ENCODE measurements at regions not wholly inside any gene's neighbourhood (a gene's known extent, or its start where the extent isn't known, plus 50 kb on each side); places are given as distances from the start of the nearest gene placed in this dataset.
"Not testable (repeated sequence)": the region's sequence is repeated elsewhere in the genome, so short reads cannot be mapped to it uniquely, and the experiment has no call there.

DNA sequence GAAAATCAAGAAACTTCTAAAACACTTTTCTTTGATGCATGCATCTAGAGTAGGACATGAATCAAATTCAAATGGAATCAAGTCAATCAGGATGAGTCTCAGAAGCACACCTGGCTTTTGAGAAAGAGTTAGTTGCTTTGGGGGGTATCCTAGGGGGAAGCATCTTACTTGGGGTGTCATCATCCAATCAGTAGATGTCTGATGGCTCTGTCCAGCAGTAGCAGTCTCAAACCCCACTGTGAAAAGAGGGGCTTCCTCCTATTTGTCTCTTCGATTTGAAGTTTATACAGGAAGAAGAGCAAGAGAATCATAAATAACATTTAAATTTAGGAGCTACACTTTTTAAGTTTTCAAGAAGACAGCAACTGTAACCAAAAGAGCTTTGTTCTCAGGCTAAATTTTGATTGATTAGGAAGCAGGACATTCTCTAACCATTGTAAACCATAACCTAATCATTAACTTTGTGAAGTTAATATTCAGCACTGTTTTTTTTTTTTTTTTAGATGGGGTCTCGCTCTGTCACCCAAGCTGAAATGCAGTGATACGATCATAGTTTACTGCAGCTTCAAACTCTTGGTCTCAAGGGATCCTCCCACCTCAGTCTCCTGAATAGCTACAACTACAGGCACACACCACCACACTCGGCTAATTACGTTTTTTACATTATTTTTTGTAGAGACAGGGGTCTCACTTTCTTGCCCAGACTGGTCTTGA is 614.7 kb downstream of the CSNK1G3 start:
- DNase-seq (ENCODE audit: low spot score): no peak

GRCh38 chr5:124124711-124125229 is 612.8 kb downstream of the CSNK1G3 start:
- no peak for DNase-seq (ENCODE audit: low spot score)

- DNase-seq (ENCODE audit: low spot score): no peak
Measured at GRCh38 chr5:124121198-124121597, 609.2 kb downstream of the CSNK1G3 start.

DNA sequence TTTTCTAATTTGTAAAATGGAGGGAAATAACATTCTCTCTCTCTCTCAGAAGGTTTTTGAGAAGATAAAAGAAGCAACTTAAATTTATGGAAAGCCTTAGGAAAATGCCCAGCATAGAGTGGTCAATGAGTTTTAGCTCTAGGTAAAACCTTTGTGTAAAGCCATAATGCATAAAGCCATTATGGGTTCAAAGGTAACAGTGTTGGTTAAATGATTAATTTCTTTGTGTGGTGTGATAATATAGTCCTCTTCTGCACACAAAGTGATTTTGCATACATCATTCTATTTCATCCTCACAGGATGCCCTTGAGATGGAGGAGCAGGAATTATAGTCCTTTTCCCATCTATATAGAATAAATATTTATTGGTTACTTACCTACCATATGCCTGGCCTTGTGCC is 602.9 kb downstream of the CSNK1G3 start:
- DNase-seq (ENCODE audit: low spot score): no peak

- DNase-seq (ENCODE audit: low spot score): no peak
Measured at GRCh38 chr5:124111886-124112285, 599.9 kb downstream of the CSNK1G3 start.

- DNase-seq (ENCODE audit: low spot score): no peak
Measured at GRCh38 chr5:124110942-124111341, 599.0 kb downstream of the CSNK1G3 start.

- no peak for DNase-seq (ENCODE audit: low spot score)
Measured at GRCh38 chr5:124105326-124105725, 593.3 kb downstream of the CSNK1G3 start.

- no peak for DNase-seq (ENCODE audit: low spot score)
Measured at GRCh38 chr5:124104821-124105220, 592.8 kb downstream of the CSNK1G3 start.

DNA sequence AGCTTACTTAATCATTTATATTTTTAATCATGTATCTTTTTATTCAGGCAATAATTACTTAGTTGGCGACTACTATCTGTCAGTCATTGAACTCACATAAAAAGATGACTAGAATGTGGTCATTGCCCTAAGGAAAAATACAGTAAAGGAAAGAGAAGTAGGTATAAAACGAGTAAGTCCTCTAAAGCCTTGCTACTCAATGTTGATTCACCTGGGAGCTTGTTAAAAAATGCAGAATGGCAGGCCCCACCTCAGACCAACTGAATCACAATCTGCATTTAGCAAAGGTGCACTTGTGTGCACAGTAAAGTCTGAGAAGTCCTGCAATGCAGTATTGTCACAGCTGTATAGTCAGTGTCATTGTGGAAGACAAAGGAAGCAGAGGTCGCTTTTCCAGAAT is 592.4 kb downstream of the CSNK1G3 start:
- DNase-seq (ENCODE audit: low spot score): no peak

GRCh38 chr5:124103671-124104070 is 591.7 kb downstream of the CSNK1G3 start:
- DNase-seq (ENCODE audit: low spot score): no peak

- not testable (repeated sequence) for DNase-seq (ENCODE audit: low spot score)
Measured at GRCh38 chr5:124103056-124103455, 591.1 kb downstream of the CSNK1G3 start.

DNA sequence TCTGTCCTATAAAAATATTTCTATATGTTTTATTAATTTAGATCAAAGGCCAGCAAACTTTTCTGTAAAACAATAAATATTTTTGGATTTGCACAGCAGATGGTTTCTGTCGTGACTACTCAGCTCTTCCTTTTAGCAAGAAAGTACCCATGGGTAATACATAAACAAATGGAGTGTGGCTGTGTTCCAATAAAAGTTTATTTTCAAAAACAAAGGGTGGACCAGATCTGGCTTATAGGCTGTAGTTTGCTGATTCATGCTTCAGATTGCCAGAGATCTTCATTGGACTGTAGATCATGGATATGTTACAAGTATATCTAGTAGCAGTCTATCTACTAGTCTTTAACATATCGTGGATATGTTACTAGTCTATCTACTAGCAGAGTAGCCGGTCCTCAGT is 590.5 kb downstream of the CSNK1G3 start:
- no peak for DNase-seq (ENCODE audit: low spot score)

DNA sequence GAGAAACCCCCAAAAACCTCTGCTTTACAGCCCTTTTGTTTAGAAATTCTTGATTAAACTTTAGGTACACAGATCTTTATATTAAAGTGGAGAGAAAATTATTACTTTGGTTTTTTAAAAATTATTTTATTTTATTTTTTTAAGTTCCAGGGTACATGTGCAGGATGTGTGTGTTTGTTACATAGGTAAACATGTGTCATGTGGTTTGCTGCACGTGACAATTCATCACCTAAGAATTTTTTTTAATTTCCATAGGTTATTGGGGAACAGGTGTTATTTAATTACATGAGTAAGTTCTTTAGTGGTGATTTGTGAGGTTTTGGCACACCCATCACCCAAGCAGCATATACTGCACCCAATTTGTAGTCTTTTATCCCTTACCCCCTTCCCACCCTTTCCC is 581.7 kb downstream of the CSNK1G3 start:
- no peak for DNase-seq (ENCODE audit: low spot score)

DNA sequence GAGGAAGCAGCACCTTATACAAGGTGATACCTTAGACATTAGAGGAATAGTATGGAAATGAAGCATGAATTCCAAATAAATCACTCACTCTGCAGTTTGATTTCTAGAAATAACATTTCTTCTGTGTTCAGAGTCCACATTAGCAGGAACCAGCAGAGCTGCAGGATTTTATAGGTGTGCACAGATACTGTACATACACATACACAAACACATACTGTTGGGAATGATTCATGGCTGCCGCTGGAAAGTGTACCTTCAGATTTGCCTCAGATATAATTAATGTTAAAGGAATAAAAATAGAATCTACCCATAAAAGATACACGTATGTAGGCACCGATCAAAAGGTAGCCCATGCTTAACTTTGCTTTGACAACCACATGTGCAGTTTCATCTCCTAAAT is 578.1 kb downstream of the CSNK1G3 start:
- no peak for DNase-seq (ENCODE audit: low spot score)

GRCh38 chr5:124089578-124089977 is 577.6 kb downstream of the CSNK1G3 start:
- no peak for DNase-seq (ENCODE audit: low spot score)

GRCh38 chr5:124088289-124089032 is 576.5 kb downstream of the CSNK1G3 start:
- no peak for DNase-seq (ENCODE audit: low spot score)

GRCh38 chr5:124087752-124088151 is 575.8 kb downstream of the CSNK1G3 start:
- no peak for DNase-seq (ENCODE audit: low spot score)

DNA sequence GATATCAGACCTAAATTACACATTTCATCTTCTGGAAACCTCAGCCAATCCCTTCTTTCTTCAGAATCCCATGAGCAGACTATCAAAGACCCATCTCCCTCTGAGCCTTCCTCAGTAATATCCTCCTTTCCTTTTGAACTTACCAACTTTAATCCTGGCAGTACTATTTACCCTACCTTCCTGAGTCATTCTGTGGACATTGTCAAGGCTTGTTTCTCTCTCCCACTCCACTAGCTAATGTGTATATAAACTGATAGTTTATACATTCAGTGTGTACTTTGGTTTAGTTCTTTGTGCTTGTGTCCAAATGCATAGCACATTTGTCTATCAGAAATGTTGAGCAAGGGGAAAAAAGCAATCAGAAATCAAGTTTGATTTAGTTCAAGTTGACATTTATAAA is 568.3 kb downstream of the CSNK1G3 start:
- no peak for DNase-seq (ENCODE audit: low spot score)

GRCh38 chr5:124079062-124079461 is 567.1 kb downstream of the CSNK1G3 start:
- DNase-seq (ENCODE audit: low spot score): no peak

- DNase-seq (ENCODE audit: low spot score): no peak
Measured at GRCh38 chr5:124074500-124074899, 562.5 kb downstream of the CSNK1G3 start.

- DNase-seq (ENCODE audit: low spot score): no peak
Measured at GRCh38 chr5:124072570-124072969, 560.6 kb downstream of the CSNK1G3 start.

DNA sequence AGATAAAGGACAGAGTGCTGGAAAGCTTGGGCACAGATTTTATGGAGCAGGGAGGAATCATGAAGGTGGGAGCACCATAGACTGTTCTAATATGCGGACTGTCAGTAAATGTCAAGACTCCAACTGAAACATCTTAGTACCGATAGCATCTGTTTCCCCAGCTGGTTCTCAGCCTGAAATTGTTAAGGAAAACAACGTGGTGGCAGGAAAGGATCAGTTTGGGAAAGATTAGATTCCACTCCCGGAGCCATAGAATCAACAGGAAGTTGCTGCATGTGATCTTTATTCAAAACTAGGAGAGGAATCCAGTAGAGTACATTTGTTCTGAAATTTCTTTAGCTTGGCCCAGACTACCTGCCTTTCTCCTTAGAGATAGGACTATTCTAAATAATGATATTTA is 559.1 kb downstream of the CSNK1G3 start:
- DNase-seq (ENCODE audit: low spot score): no peak

DNA sequence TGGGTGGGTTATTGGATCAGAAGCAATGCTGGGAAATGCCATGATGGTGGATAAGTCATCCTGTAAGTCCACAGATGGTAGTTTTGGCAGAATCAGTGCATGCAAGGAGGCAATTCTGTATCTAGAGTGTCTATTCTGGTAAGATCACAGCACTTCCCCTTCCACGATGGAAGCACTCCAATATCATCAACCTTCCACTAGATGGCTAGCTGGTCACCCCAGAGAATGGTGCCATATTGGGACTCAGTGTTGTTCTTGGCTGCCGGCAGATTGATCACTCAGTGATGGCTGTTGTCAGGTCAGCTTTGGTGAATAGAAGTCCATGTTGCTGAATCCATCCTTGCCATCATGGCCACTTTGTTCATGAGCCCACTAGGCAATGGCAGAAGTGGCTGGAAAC is 553.5 kb downstream of the CSNK1G3 start:
- DNase-seq (ENCODE audit: low spot score): no peak

DNA sequence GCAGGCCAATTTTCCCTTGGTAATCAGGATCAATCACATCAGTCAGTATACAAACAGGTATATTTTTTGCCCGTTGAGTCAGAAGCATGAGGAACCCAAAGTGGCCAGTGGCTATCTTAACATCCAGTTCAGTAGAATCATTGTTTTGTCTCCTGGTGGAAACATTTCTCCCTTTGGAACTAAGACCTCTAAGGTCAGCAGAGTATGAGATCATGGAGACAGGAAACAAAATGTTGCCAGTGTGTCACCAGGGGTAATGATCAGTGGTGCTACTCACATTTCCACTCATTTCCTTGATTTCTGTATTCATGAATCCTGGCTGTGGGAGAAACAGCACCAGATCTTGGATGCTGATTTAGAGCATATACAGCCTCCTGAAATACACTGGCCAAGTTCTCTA is 553.0 kb downstream of the CSNK1G3 start:
- DNase-seq (ENCODE audit: low spot score): no peak
